ENCODE measurements at regions not wholly inside any gene's neighbourhood (a gene's known extent, or its start where the extent isn't known, plus 50 kb on each side); places are given as distances from the start of the nearest gene placed in this dataset.

DNA sequence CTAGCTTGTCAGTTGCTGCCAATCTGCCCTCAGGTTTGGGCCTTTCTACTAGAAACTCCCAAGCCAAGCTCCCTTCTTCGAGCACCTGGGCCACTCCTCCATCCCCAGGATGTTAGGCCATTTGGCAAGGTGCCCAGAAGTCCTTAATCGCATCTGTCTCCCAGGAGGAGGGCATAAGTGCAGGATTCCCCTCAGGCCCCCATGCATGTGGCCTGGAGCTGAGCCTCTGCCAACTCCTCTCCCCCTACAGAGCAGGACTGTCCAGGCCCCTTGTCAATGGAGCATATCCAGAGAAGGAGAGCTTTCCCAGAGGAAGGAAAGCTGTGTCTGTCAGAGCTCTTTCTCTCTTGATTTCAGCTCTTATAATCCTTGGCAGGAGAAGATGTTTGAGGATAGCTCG, 182.6 kb upstream of the ROPN1 start:
- Histone ChIP-seq H3K4me3 (replicated peaks in 1 of 3; ENCODE audit: low read depth in 2 of 3, low read length in 3 of 3) (no peak overlapping the region), H2AFZ (ENCODE audit: insufficient read depth, low read depth, low read length, poor library complexity, severe bottlenecking) (no peak overlapping the region), H3K79me2 (ENCODE audit: insufficient read depth, low read length) (no peaks in the 10 kb centered on the region), H3K4me2 (replicated peaks; ENCODE audit: extremely low read depth, low read length, poor library complexity, severe bottlenecking) (no peak overlapping the region), H3K9ac (ENCODE audit: insufficient read depth, low read length, poor library complexity, severe bottlenecking) (no peak overlapping the region), H3K36me3 (replicated peaks in 1 of 2; ENCODE audit: control insufficient read depth in 1 of 2, insufficient read depth in 2 of 2, low read length in 2 of 2) (no peaks in the 10 kb centered on the region), H3K27ac (ENCODE audit: low read depth in 1 of 2, low read length in 2 of 2) (no peak overlapping the region), H3K4me1 (ENCODE audit: control insufficient read depth in 1 of 2, insufficient read depth in 2 of 2, low read length in 2 of 2) (no peaks in the 10 kb centered on the region), H4K20me1 (ENCODE audit: insufficient read depth, low read length) (no peaks in the 10 kb centered on the region), H3K9me3 (replicated peaks in 1 of 2; ENCODE audit: control insufficient read depth in 1 of 2, insufficient read depth in 1 of 2, low read length in 2 of 2) (no peaks in the 10 kb centered on the region), H3K27me3 (ENCODE audit: control insufficient read depth in 2 of 2, insufficient read depth in 2 of 2, low read length in 2 of 2) (no peaks in the 10 kb centered on the region)
- Mint-ChIP-seq H3K4me1 (no peaks in the 10 kb centered on the region), H3K36me3 (no peaks in the 10 kb centered on the region), H3K27me3 (ENCODE audit: low read depth in 3 of 3) (peaks cover 0 to 5% (median 0%) of the 10 kb centered on the region in 3 donors), H3K27ac (no peak overlapping the region), H3K9me3 (peaks cover 0 to 4% (median 0%) of the 10 kb centered on the region in 7 donors), H3K4me3 (no peak overlapping the region)
- no peak for DNase-seq
- TF ChIP-seq, protein P1, sequence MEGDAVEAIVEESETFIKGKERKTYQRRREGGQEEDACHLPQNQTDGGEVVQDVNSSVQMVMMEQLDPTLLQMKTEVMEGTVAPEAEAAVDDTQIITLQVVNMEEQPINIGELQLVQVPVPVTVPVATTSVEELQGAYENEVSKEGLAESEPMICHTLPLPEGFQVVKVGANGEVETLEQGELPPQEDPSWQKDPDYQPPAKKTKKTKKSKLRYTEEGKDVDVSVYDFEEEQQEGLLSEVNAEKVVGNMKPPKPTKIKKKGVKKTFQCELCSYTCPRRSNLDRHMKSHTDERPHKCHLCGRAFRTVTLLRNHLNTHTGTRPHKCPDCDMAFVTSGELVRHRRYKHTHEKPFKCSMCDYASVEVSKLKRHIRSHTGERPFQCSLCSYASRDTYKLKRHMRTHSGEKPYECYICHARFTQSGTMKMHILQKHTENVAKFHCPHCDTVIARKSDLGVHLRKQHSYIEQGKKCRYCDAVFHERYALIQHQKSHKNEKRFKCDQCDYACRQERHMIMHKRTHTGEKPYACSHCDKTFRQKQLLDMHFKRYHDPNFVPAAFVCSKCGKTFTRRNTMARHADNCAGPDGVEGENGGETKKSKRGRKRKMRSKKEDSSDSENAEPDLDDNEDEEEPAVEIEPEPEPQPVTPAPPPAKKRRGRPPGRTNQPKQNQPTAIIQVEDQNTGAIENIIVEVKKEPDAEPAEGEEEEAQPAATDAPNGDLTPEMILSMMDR (IDR thresholded peaks at IDR 0.05): no peak
- intact Hi-C loops (cut with micrococcal nuclease): no loop called here
- WGBS (ENCODE audit: insufficient coverage): 67% methylated on average over 2 of the region's 3 CpGs

DNA sequence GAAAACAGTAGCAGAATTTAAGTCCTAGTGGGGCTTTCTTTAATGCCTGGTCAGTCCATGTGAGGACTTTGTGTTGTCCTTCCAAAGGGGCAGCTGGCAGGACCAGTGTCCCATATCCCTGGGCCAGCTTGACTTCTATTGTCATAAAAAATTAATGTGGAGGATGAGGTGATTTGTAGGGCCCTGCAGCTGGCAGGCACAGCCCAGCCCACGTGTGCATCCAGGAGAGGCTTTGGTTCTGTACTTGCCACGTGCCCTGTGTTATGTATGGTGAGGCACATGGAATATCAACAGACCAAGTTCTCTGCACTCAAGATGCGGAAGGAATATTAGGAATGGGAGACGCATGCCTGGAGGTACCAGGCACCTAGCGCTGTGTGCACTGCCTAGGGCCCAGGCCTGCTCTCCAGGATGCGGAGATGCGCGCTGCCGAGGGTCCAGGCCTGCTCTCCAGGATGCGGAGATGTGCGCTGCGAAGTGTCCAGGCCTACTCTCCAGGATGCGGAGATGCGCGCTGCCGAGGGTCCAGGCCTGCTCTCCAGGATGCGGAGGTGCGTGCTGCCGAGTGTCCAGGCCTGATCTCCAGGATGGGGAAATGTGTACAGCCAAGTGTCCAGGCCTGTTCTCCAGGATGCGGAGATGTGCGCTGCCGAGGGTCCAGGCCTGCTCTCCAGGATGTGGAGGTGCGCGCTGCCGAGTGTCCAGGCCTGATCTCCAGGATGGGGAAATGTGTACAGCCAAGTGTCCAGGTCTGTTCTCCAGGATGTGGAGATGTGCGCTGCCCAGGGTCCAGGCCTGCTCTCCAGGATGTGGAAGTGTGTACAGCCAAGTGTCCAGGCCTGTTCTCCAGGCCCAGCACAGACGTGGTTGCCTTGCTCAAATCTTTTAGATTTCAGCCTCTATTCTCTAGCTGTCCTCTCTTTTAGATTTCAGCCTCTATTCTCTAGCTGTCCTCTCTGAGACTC, 183.3 kb upstream of the ROPN1 start:
- WGBS (ENCODE audit: insufficient coverage): 94% methylated on average over 18 of the region's 27 CpGs
- Histone ChIP-seq H3K27ac (ENCODE audit: low read depth in 1 of 2, low read length in 2 of 2) (no peak overlapping the region), H4K20me1 (ENCODE audit: insufficient read depth, low read length) (no peaks in the 10 kb centered on the region), H2AFZ (ENCODE audit: insufficient read depth, low read depth, low read length, poor library complexity, severe bottlenecking) (no peak overlapping the region), H3K36me3 (replicated peaks in 1 of 2; ENCODE audit: control insufficient read depth in 1 of 2, insufficient read depth in 2 of 2, low read length in 2 of 2) (no peaks in the 10 kb centered on the region), H3K4me3 (replicated peaks in 1 of 3; ENCODE audit: low read depth in 2 of 3, low read length in 3 of 3) (no peak overlapping the region), H3K27me3 (ENCODE audit: control insufficient read depth in 2 of 2, insufficient read depth in 2 of 2, low read length in 2 of 2) (no peaks in the 10 kb centered on the region), H3K4me1 (ENCODE audit: control insufficient read depth in 1 of 2, insufficient read depth in 2 of 2, low read length in 2 of 2) (no peaks in the 10 kb centered on the region), H3K9ac (ENCODE audit: insufficient read depth, low read length, poor library complexity, severe bottlenecking) (no peak overlapping the region), H3K79me2 (ENCODE audit: insufficient read depth, low read length) (no peaks in the 10 kb centered on the region), H3K4me2 (replicated peaks; ENCODE audit: extremely low read depth, low read length, poor library complexity, severe bottlenecking) (no peak overlapping the region), H3K9me3 (replicated peaks in 1 of 2; ENCODE audit: control insufficient read depth in 1 of 2, insufficient read depth in 1 of 2, low read length in 2 of 2) (no peaks in the 10 kb centered on the region)
- intact Hi-C loops (cut with micrococcal nuclease): no loop called here
- Mint-ChIP-seq H3K4me3 (no peak overlapping the region), H3K4me1 (no peaks in the 10 kb centered on the region), H3K27me3 (ENCODE audit: low read depth in 3 of 3) (peaks cover 0 to 3% (median 2%) of the 10 kb centered on the region in 3 donors), H3K27ac (no peak overlapping the region), H3K9me3 (peaks cover 0 to 2% (median 0%) of the 10 kb centered on the region in 7 donors), H3K36me3 (no peaks in the 10 kb centered on the region)
- DNase-seq: no peak
- TF ChIP-seq, protein P1 (IDR thresholded peaks at IDR 0.05): no peak

Data from CD14-positive monocyte (primary cell).